Activated CD4-positive, alpha-beta memory T cell treated with anti-CD3 and anti-CD28 coated beads, Interleukin-2, amount 10 ng/mL, durations not matched to agents 7 days and 5 days (primary cell): ENCODE measurements at regions not wholly inside any gene's neighbourhood (a gene's known extent, or its start where the extent isn't known, plus 50 kb on each side); places are given as distances from the start of the nearest gene placed in this dataset.

Source experiments
- CTCF ChIA-PET: fragments of 350-600 bp; sonication (Branson Sonifier 250); formaldehyde crosslinking; loops from one replicate; lab custom pipeline; 2021; ENCODE audit warnings: antibody characterized with exemption, inconsistent platforms; lab: Charles Lee
- POLR2A ChIA-PET: fragments of 350-600 bp; sonication (Branson Sonifier 250); formaldehyde crosslinking; loops from one replicate; lab custom pipeline; 2021; ENCODE audit warnings: antibody characterized with exemption; lab: Charles Lee
- DNase-seq: peaks from one replicate; pipeline ENCODE4 v3.0.0-alpha.2; 2020
- H3K27ac Mint-ChIP-seq: one replicate; pipeline ENCODE4 v1.8.0; 2021; ENCODE audit warnings: mild to moderate bottlenecking, mixed read lengths
- H3K27me3 Mint-ChIP-seq: one replicate; pipeline ENCODE4 v1.8.0; 2021; ENCODE audit warnings: mixed read lengths
- H3K36me3 Mint-ChIP-seq: one replicate; pipeline ENCODE4 v1.8.0; 2021; ENCODE audit warnings: low read depth, mixed read lengths
- H3K4me1 Mint-ChIP-seq: one replicate; pipeline ENCODE4 v1.8.0; 2021; ENCODE audit warnings: mixed read lengths
- H3K4me3 Mint-ChIP-seq: one replicate; pipeline ENCODE4 v1.8.0; 2021; ENCODE audit warnings: mild to moderate bottlenecking, mixed read lengths
- H3K9me3 Mint-ChIP-seq: one replicate; pipeline ENCODE4 v1.8.0; 2021; ENCODE audit warnings: mixed read lengths

GRCh38 chr1:10901891-10902805, 105.7 kb upstream of the CASZ1 start:
- no peak for DNase-seq
- Mint-ChIP-seq H3K4me3 (no peak overlapping the region), H3K4me1 (peaks cover 11% of the 10 kb centered on the region), H3K27me3 (peaks cover 6% of the 10 kb centered on the region), H3K36me3 (no peaks in the 10 kb centered on the region), H3K27ac (no peak overlapping the region), H3K9me3 (no peaks in the 10 kb centered on the region)
- POLR2A ChIA-PET: no interaction called here
- CTCF ChIA-PET: interaction anchor here (1.3 kb wide), 1 partner anchor 11 kb away, joined by 3 read pairs; no protein-coding TSS in a partner anchor

DNA sequence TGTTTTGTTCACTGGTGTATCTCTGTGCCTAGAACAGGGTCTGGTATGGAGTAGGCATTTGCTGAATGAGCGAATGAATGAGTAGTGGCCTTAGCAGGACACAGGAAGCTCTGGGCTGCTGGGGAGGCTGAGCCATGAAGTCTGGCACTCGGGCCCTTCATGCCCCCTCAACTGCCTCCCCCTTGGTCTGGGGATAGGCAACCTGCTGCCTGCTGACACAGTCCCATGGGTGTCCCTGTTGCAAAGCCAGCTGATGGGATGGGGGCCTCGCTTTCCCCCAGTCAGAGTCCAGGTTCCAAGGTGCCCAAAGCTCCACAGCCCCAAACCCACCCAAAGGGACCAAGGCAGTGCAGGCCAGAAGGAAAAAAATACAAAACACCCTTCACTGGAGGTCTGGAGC, 107.0 kb upstream of the CASZ1 start:
- Mint-ChIP-seq H3K4me3 (no peak overlapping the region), H3K9me3 (no peaks in the 10 kb centered on the region), H3K27ac (no peak overlapping the region), H3K36me3 (no peaks in the 10 kb centered on the region), H3K4me1 (peaks cover 11% of the 10 kb centered on the region), H3K27me3 (peaks cover 5% of the 10 kb centered on the region)
- ChIA-PET POLR2A (no interaction called here), CTCF (interaction anchor here (1.1 kb wide), 1 partner anchor 39 kb away, joined by 3 read pairs; no protein-coding TSS in a partner anchor)
- no peak for DNase-seq

DNA sequence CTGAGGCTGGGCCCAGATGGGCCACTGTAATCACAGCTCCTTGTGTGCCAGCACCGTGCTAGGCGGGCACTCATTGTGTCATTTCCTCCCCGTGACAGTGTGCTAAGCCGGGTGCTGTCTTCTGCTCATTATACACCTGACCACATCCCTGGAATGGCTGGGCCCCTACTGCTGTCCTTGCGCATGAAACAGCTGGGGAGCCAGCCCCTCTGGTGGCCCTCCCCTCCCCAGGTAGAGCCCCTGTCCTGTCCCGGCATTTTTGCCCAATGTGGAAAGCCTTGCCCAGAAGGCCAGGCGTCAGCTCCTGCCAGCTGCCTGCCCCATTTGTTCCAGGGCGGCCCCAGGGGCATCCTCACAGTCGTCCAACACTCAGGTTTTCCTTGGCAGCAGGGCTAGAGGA, 107.4 kb upstream of the CASZ1 start:
- Mint-ChIP-seq H3K27me3 (peaks cover 7% of the 10 kb centered on the region), H3K9me3 (no peaks in the 10 kb centered on the region), H3K4me3 (no peak overlapping the region), H3K4me1 (peaks cover 11% of the 10 kb centered on the region), H3K27ac (no peak overlapping the region), H3K36me3 (no peaks in the 10 kb centered on the region)
- CTCF ChIA-PET: interaction anchor here (0.6 to 1.1 kb wide), 2 partner anchors 38 to 715 kb away, joined by 3 read pairs; no protein-coding TSS in a partner anchor
- peak; percentile 31 for DNase-seq
- POLR2A ChIA-PET: no interaction called here

- Mint-ChIP-seq H3K9me3 (no peaks in the 10 kb centered on the region), H3K4me1 (peaks cover 11% of the 10 kb centered on the region), H3K27me3 (peaks cover 7% of the 10 kb centered on the region), H3K27ac (peak overlapping the region; percentile 47), H3K4me3 (no peak overlapping the region), H3K36me3 (no peaks in the 10 kb centered on the region)
- ChIA-PET POLR2A (no interaction called here), CTCF (interaction anchor here (0.6 to 1.1 kb wide), 2 partner anchors 38 to 716 kb away, joined by 3 read pairs; no protein-coding TSS in a partner anchor)
- peak; percentile 38 for DNase-seq
These were observed 107.8 kb upstream of the TARDBP start for GRCh38 chr1:10904396-10905358.

DNA sequence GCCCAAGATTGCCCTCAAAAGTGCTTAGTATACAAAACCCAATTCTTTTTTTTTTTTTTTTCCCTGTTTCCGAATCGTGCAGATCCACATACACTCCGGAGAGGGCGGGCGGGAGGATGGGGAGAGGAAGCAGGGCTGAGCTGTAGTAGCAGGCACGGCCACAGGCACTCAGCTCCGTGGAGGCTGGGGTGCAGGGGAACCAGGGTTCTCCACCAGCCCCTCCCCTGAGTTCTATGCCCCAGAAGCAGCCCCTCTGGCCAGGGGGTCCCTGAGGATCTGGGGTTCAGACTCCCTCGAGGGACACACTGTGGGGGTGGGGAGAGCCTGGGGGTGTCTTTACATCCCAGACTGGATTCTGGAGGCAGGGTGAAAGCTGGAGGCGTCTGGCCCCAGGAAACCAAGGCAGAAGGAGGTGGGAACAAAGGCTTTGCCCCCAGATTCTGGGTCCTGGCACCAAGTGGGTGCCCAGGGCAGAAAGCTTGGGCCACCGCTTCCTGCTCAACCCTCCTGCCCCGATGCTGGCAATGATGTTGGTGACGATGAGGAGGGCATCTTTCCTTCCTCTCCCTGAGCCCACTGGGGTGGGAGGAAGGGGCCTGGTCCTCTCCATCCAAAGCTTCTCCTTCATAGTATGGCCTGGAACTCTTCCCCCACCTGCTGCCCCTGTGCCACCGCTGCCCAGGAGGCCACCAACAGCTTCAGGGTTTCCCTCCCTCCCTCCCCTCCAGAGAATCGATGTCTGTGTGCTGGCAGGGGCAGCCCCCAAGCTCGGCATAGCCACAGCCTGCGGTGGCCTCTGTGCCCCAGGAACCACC, 106.4 kb upstream of the TARDBP start:
- Mint-ChIP-seq H3K27me3 (peaks cover 7% of the 10 kb centered on the region), H3K4me1 (peaks cover 11% of the 10 kb centered on the region), H3K27ac (no peak overlapping the region), H3K4me3 (no peak overlapping the region), H3K36me3 (no peaks in the 10 kb centered on the region), H3K9me3 (no peaks in the 10 kb centered on the region)
- CTCF ChIA-PET: no interaction called here
- POLR2A ChIA-PET: no interaction called here
- no peak for DNase-seq

DNA sequence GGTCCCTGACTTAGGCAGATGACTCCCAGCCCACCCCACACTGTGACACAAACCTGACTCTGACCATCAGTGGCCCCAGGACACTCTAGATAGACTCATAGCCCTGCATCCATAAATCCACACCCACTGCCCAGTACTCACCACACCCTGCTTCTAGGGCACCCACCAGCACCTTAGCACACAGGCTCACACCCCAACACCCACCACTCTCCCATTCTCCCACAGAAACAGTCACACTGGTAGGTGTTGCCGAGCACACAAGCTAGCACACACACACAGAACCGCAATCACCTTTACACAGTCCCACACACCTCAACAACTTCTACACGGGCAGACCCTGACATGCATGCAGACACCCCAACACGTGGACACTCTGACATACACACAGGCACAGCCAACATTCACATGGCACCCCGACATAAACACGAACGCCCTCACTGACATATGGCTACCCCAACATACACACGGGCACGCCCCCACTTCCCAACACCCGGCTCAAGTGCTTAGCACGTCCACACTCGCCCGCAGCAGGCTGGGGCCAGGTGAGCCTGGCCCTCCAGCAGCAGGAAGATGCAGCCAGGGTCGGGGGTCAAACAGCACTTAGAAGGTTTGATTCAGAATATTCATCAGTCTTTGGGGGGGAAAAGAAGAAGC, 105.5 kb upstream of the TARDBP start:
- POLR2A ChIA-PET: no interaction called here
- H3K27ac Mint-ChIP-seq: no peak overlapping the region

DNA sequence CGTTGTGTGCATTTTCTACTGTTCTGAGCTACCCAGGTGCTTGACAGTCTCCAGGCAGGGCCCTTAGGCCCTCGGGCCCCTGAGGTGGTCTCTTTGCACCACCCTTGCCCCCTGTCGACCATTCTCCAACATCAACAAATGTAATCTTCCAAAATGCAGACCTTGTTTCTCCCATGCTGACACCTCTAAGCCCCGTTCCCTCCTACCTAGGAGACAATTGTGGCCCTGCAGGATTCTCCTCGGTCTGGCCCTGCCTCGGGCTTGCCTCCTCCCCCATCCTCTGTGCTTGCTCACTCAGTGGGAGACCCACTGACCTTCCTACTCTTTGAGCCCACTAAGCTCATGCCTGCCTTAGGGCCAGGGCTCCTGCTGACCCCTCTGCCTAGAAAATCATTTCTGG, 104.2 kb upstream of the TARDBP start:
- H3K27me3 Mint-ChIP-seq: peaks cover 7% of the 10 kb centered on the region
- peaks cover 11% of the 10 kb centered on the region for H3K4me1 Mint-ChIP-seq
- CTCF ChIA-PET: interaction anchor here (2.4 kb wide), 1 partner anchor 401 kb away, joined by 13 read pairs; no protein-coding TSS in a partner anchor
- H3K36me3 Mint-ChIP-seq: no peaks in the 10 kb centered on the region
- H3K9me3 Mint-ChIP-seq: no peaks in the 10 kb centered on the region
- no peak overlapping the region for H3K4me3 Mint-ChIP-seq
- H3K27ac Mint-ChIP-seq: no peak overlapping the region
- no peak for DNase-seq
- POLR2A ChIA-PET: no interaction called here

More for the DNA sequence above, 105.5 kb upstream of the TARDBP start:
- H3K4me1 Mint-ChIP-seq: peaks cover 11% of the 10 kb centered on the region
- H3K4me3 Mint-ChIP-seq: no peak overlapping the region
- H3K36me3 Mint-ChIP-seq: no peaks in the 10 kb centered on the region
- peaks cover 7% of the 10 kb centered on the region for H3K27me3 Mint-ChIP-seq
- no peak for DNase-seq
- H3K9me3 Mint-ChIP-seq: no peaks in the 10 kb centered on the region
- CTCF ChIA-PET: interaction anchor here (0.7 kb wide), 1 partner anchor 47 kb away, joined by 3 read pairs; no protein-coding TSS in a partner anchor

- H3K4me3 Mint-ChIP-seq: no peak overlapping the region
- POLR2A ChIA-PET: no interaction called here
- peak; percentile 74 for DNase-seq
- no peaks in the 10 kb centered on the region for H3K9me3 Mint-ChIP-seq
- peaks cover 12% of the 10 kb centered on the region for H3K27me3 Mint-ChIP-seq
- H3K36me3 Mint-ChIP-seq: no peaks in the 10 kb centered on the region
- no peak overlapping the region for H3K27ac Mint-ChIP-seq
- H3K4me1 Mint-ChIP-seq: peaks cover 1% of the 10 kb centered on the region
- CTCF ChIA-PET: interaction anchor here (0.5 to 2.4 kb wide), 10 partner anchors 8 to 658 kb away, joined by 3 to 13 read pairs (median 4); no protein-coding TSS in a partner anchor
These were observed 102.5 kb upstream of the TARDBP start for GRCh38 chr1:10909697-10910680.

DNA sequence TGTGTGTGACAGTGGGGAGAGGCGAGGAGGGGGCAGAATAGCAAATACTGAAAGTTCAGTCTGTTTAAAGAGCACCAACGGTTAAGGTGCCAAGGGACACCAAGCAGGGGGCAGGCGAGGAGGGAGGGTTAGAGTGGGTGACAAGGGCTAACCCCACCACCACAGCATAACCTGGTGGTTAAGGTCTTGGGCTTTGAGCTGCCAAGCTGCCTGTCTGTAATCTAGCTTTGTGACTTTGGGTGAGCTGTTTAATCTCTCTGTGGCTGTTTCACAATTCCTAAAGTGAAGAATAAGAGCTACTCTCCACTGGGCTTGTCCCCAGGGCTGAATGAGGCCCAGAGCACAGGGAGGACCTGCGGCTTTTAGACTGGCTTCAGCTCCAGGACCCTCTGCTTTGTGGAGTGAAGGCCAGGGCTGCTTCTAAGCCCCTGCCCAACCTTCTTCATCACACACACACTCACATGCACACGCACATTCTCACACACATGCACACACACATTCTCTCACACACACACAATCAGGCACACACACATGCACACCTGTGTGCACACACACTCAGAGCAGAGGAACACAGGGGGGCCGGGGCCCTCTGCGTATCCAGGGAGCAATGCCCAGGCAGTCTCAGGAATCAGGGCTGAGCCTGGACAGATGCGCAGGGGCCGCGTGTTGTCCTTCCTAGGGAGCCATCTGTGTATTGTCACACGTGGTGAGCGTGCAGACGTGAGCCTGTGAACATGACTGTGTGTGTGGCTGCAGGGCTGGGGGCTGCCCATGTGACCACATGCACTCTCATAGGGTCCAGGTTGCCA, 101.6 kb upstream of the TARDBP start:
- Mint-ChIP-seq H3K4me1 (no peaks in the 10 kb centered on the region), H3K9me3 (no peaks in the 10 kb centered on the region), H3K27ac (no peak overlapping the region), H3K4me3 (no peak overlapping the region), H3K36me3 (no peaks in the 10 kb centered on the region), H3K27me3 (peaks cover 13% of the 10 kb centered on the region)
- no peak for DNase-seq
- ChIA-PET POLR2A (no interaction called here), CTCF (interaction anchor here (1.0 to 1.9 kb wide), 4 partner anchors 22 to 416 kb away, joined by 3 to 10 read pairs (median 4); no protein-coding TSS in a partner anchor)

GRCh38 chr1:10911490-10912166, 100.8 kb upstream of the TARDBP start:
- CTCF ChIA-PET: interaction anchor here (1.2 kb wide), 1 partner anchor 417 kb away, joined by 3 read pairs; no protein-coding TSS in a partner anchor
- POLR2A ChIA-PET: no interaction called here
- H3K27me3 Mint-ChIP-seq: peaks cover 20% of the 10 kb centered on the region
- no peak overlapping the region for H3K4me3 Mint-ChIP-seq
- H3K4me1 Mint-ChIP-seq: peaks cover 7% of the 10 kb centered on the region
- DNase-seq: no peak
- H3K36me3 Mint-ChIP-seq: no peaks in the 10 kb centered on the region
- H3K27ac Mint-ChIP-seq: no peak overlapping the region
- H3K9me3 Mint-ChIP-seq: no peaks in the 10 kb centered on the region
